ENCODE measurements at regions not wholly inside any gene's neighbourhood (a gene's known extent, or its start where the extent isn't known, plus 50 kb on each side); places are given as distances from the start of the nearest gene placed in this dataset.

- H3K27me3 ChIP-seq (ENCODE audit: insufficient read depth, low read length): no peaks in the 10 kb centered on the region
- Mint-ChIP-seq H3K4me3 (no peak overlapping the region), H3K27me3 (ENCODE audit: low read depth) (no peaks in the 10 kb centered on the region), H3K27ac (no peak overlapping the region), H3K9me3 (no peaks in the 10 kb centered on the region), H3K36me3 (ENCODE audit: insufficient read depth in 1 of 3, low read depth in 3 of 3) (peaks cover 0 to 11% (median 0%) of the 10 kb centered on the region in 3 experiments; a peak in 1 of 7 replicates), H3K4me1 (peaks cover 20 to 33% of the 10 kb centered on the region in 2 experiments)
- no peaks in the 10 kb centered on the region for H3K23me2 ChIP-seq (ENCODE audit: insufficient read length, low read depth, low read length, poor library complexity, severe bottlenecking)
- no peaks in the 10 kb centered on the region for H3K9me3 ChIP-seq (ENCODE audit: control insufficient read depth, low read depth, low read length)
- no peak for DNase-seq
- H2BK5ac ChIP-seq (ENCODE audit: insufficient read length, low read length): no peak overlapping the region
- H4K8ac ChIP-seq (replicated peaks; ENCODE audit: insufficient read length, low read depth, low read length): no peak overlapping the region
- H2AFZ ChIP-seq (ENCODE audit: low read length): no peak overlapping the region
- no peaks in the 10 kb centered on the region for H3K79me1 ChIP-seq (ENCODE audit: insufficient read depth, low read depth, low read length, poor library complexity, severe bottlenecking)
- H2BK12ac ChIP-seq (ENCODE audit: insufficient read length, low read depth, low read length): no peak overlapping the region
- no peaks in the 10 kb centered on the region for H4K20me1 ChIP-seq (ENCODE audit: control insufficient read depth, insufficient read depth, insufficient read length)
- TF ChIP-seq, protein P1, sequence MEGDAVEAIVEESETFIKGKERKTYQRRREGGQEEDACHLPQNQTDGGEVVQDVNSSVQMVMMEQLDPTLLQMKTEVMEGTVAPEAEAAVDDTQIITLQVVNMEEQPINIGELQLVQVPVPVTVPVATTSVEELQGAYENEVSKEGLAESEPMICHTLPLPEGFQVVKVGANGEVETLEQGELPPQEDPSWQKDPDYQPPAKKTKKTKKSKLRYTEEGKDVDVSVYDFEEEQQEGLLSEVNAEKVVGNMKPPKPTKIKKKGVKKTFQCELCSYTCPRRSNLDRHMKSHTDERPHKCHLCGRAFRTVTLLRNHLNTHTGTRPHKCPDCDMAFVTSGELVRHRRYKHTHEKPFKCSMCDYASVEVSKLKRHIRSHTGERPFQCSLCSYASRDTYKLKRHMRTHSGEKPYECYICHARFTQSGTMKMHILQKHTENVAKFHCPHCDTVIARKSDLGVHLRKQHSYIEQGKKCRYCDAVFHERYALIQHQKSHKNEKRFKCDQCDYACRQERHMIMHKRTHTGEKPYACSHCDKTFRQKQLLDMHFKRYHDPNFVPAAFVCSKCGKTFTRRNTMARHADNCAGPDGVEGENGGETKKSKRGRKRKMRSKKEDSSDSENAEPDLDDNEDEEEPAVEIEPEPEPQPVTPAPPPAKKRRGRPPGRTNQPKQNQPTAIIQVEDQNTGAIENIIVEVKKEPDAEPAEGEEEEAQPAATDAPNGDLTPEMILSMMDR (conservative IDR thresholded peaks at IDR 0.05): no peak
- H3T11ph ChIP-seq (ENCODE audit: low read length): no peak overlapping the region
- no peak overlapping the region for H3K56ac ChIP-seq (ENCODE audit: insufficient read length, low read depth, low read length)
- H3K4me1 ChIP-seq (ENCODE audit: insufficient read depth, low read length): peaks cover 3% of the 10 kb centered on the region; the same call in 1 of the 2 replicates
- no peaks in the 10 kb centered on the region for H3K79me2 ChIP-seq (ENCODE audit: insufficient read depth, low read length)
- no peak overlapping the region for H2BK120ac ChIP-seq (ENCODE audit: low read depth, low read length, poor library complexity, severe bottlenecking)
- no peak overlapping the region for H3K23ac ChIP-seq (ENCODE audit: insufficient read length, low read depth, low read length)
- H3K14ac ChIP-seq (ENCODE audit: insufficient read depth, low read length): no peak overlapping the region
- H4K5ac ChIP-seq (ENCODE audit: insufficient read length, low read depth, low read length): no peak overlapping the region
- H3K4ac ChIP-seq (ENCODE audit: low read depth, low read length): no peak overlapping the region
- no peak overlapping the region for H3K18ac ChIP-seq (ENCODE audit: insufficient read length, low read depth, low read length)
- no peak overlapping the region for H2BK15ac ChIP-seq (ENCODE audit: low read depth, low read length)
- no peak overlapping the region for H2BK20ac ChIP-seq (ENCODE audit: low read depth, low read length, poor library complexity, severe bottlenecking)
- H4K91ac ChIP-seq (ENCODE audit: insufficient read length, low read depth, low read length): no peak overlapping the region
- H2AK5ac ChIP-seq (ENCODE audit: insufficient read length, low read length): no peak overlapping the region
- no peak overlapping the region for H3K4me2 ChIP-seq (ENCODE audit: insufficient read depth, insufficient read length, low read length)
- H3K27ac ChIP-seq (ENCODE audit: insufficient read length, low read depth, low read length): no peak overlapping the region
- H3K9ac ChIP-seq (ENCODE audit: extremely low read depth, insufficient read length, low read length): no peak overlapping the region
These were observed 186.3 kb downstream of the EDN1 start for GRCh38 chr6:12476484-12476883.

Measured in H9 (cell line).